Body of pancreas (tissue), 4 donors: ENCODE measurements at regions not wholly inside any gene's neighbourhood (a gene's known extent, or its start where the extent isn't known, plus 50 kb on each side); places are given as distances from the start of the nearest gene placed in this dataset.

ENCODE experiments used
- ATAC-seq: fragments of 150-250 bp; one replicate; pipeline ENCODE4 v1.9.1; 2016
- DNase-seq, 4 donors: peaks; one replicate each; pipeline ENCODE4 v3.0.0-alpha.2; 2019
- H3K27ac ChIP-seq, 4 donors: fragments of 200-600 bp; sonication (generic); 1 replicate in 3 of 4; 2 replicates in 1 of 4; pipeline versions ENCODE4 v1.5.1 to v1.6.1; 2016 to 2019; ENCODE audit warnings: mild to moderate bottlenecking in 1 of 4, mixed read lengths in 1 of 4, moderate library complexity in 1 of 4
- H3K27me3 ChIP-seq, 2 donors: fragments of 200-600 bp; sonication (generic); one replicate each; pipeline ENCODE4 v1.6.0; 2016; ENCODE audit warnings: mild to moderate bottlenecking in 1 of 2
- H3K36me3 ChIP-seq, 2 donors: fragments of 200-600 bp; sonication (generic); replicated peaks in 1 of 2; 2 replicates each; pipeline ENCODE4 v1.5.1; 2016; ENCODE audit warnings: low read depth in 2 of 2; ENCODE audit not compliant: insufficient read depth in 1 of 2
- H3K4me1 ChIP-seq: fragments of 200-600 bp; sonication (generic); one replicate; pipeline ENCODE4 v1.6.0; 2016
- H3K4me3 ChIP-seq, 2 donors: fragments of 200-600 bp; sonication (generic); 1 replicate in 1 of 2; 2 replicates in 1 of 2; pipeline ENCODE4 v1.5.1; 2016 to 2019
- H3K9me3 ChIP-seq, 3 donors: fragments of 200-600 bp; sonication (generic); 1 replicate in 2 of 3; 2 replicates in 1 of 3; pipeline ENCODE4 v1.5.1; 2016
- CTCF ChIP-seq, 7 experiments: fragments of 450-650 bp in 4 of 7; fragments of 200-600 bp in 3 of 7; sonication (generic) in 3 of 7; IDR thresholded peaks; one replicate each; pipeline ENCODE4 v1.5.1; 2016 to 2019; ENCODE audit warnings: antibody characterized with exemption in 7 of 7
- POLR2A ChIP-seq, 3 donors: fragments of 450-650 bp; IDR thresholded peaks; one replicate each; pipeline ENCODE4 v1.6.1; 2016; ENCODE audit warnings: antibody characterized with exemption in 3 of 3, mild to moderate bottlenecking in 2 of 3
- WGBS, 2 donors: methylation state at CpG; one replicate each; pipeline ENCODE4 v1.1.5; 2017; 5-methylcytosine and 5-hydroxymethylcytosine counted together
- intact Hi-C: fragments of 100-400 bp; cut with DNase I; formaldehyde crosslinking; loops from one replicate; pipeline ENCODE4 v1.15.1; 2023

GRCh38 chr10:83564889-83565588, 574.3 kb upstream of the GHITM start:
- Histone ChIP-seq H3K4me1 (no peaks in the 10 kb centered on the region), H3K4me3 (no peak overlapping the region), H3K36me3 (no peaks in the 10 kb centered on the region), H3K27ac (no peak overlapping the region), H3K27me3 (no peaks in the 10 kb centered on the region), H3K9me3 (no peaks in the 10 kb centered on the region)
- DNase-seq (no peak), ATAC-seq (no peak)
- TF ChIP-seq CTCF (IDR thresholded peaks at IDR 0.05) = no peak
- no peak for TF ChIP-seq POLR2A (IDR thresholded peaks at IDR 0.05)
- intact Hi-C loops = no loop called here
- 89 to 91% methylated on average over 32 of the region's 32 CpGs for WGBS, 2 donors

- no peak for TF ChIP-seq CTCF (IDR thresholded peaks at IDR 0.05)
- no peak for TF ChIP-seq POLR2A (IDR thresholded peaks at IDR 0.05)
- 66 to 68% methylated on average over 1 of the region's 1 CpG for WGBS, 2 donors
- Histone ChIP-seq H3K27ac (no peak overlapping the region), H3K27me3 (no peaks in the 10 kb centered on the region), H3K4me1 (no peaks in the 10 kb centered on the region), H3K36me3 (no peaks in the 10 kb centered on the region), H3K4me3 (no peak overlapping the region), H3K9me3 (no peaks in the 10 kb centered on the region)
- ATAC-seq = no peak
- intact Hi-C loops = no loop called here
- no peak for DNase-seq
These were observed 567.3 kb upstream of the GHITM start for GRCh38 chr10:83572036-83572435.

DNA sequence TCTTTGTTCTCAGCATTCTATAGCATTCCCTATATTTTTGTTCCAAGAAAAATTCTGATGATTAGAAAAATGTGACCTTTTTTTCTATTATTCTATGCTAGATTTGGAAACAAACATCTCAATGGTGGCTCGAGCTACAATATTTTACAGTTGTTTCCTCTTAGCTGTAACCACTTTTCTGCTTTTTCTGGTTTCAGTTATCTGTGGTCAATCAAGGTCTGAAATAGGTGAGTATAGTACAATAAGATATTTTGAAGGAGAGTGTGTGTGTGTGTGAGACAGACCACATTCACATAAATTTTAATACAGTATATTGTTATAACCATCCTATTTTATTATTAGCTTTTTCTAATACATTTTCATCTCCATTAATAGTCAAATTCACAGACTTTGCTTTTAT, 564.5 kb upstream of the GHITM start:
- intact Hi-C loops = no loop called here
- 43 to 53% methylated on average over 1 of the region's 1 CpG for WGBS, 2 donors

GRCh38 chr10:83577421-83577820, 561.9 kb upstream of the GHITM start:
- Histone ChIP-seq H3K9me3 (no peaks in the 10 kb centered on the region), H3K4me3 (no peak overlapping the region), H3K27me3 (no peaks in the 10 kb centered on the region), H3K27ac (no peak overlapping the region), H3K4me1 (no peaks in the 10 kb centered on the region), H3K36me3 (no peaks in the 10 kb centered on the region)
- WGBS, 2 donors = 69 to 79% methylated on average over 2 of the region's 2 CpGs
- intact Hi-C loops = no loop called here
- DNase-seq (no peak), ATAC-seq (no peak)
- no peak for TF ChIP-seq POLR2A (IDR thresholded peaks at IDR 0.05)
- TF ChIP-seq CTCF (IDR thresholded peaks at IDR 0.05) = no peak

More for the DNA sequence above, 564.5 kb upstream of the GHITM start:
- no peaks in the 10 kb centered on the region for H3K27me3 ChIP-seq
- ATAC-seq (no peak), DNase-seq (no peak)
- H3K36me3 ChIP-seq = no peaks in the 10 kb centered on the region
- H3K4me3 ChIP-seq = no peak overlapping the region
- H3K9me3 ChIP-seq = no peaks in the 10 kb centered on the region
- H3K4me1 ChIP-seq = no peaks in the 10 kb centered on the region
- no peak for TF ChIP-seq POLR2A (IDR thresholded peaks at IDR 0.05)
- TF ChIP-seq CTCF (IDR thresholded peaks at IDR 0.05) = no peak
- no peak overlapping the region for H3K27ac ChIP-seq

DNA sequence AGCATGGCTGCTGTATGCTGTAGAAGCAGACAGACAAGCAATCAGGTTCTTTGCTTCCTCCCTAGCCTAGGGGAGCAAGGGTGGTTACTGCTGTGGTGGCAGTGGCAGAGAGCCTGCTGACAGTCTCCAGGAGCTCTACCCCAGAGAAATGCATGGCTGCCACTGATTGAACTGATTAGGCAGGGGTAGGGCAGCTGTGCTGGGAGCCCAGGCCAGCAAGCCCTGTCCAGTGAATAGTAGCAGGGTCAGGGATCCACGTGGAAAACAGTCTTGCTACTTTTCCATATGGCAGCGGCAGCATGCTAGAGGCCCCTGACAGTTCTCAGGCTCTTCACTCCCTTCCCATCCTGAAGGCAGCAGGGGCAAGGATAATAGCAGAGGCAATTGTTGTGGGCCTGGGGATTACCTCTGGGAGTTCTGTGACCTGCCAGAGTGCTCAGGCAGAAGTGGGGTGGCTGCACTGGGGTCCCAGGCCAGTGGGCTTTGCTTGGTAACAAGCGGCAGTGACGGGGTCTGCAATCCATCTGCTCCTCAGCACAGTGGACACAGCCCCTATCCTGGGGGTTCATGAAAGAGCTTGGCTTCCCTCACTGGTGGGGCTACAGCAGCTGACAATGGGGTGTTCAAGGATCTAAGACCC, 558.8 kb upstream of the GHITM start:
- ATAC-seq (no peak), DNase-seq (no peak)
- no peak overlapping the region for H3K4me3 ChIP-seq
- no peaks in the 10 kb centered on the region for H3K36me3 ChIP-seq
- H3K9me3 ChIP-seq = no peaks in the 10 kb centered on the region
- 55 to 83% methylated on average over 3 to 4 of the region's 4 CpGs for WGBS, 2 donors
- intact Hi-C loops = no loop called here
- no peaks in the 10 kb centered on the region for H3K4me1 ChIP-seq
- no peak for TF ChIP-seq CTCF (IDR thresholded peaks at IDR 0.05)
- no peak for TF ChIP-seq POLR2A (IDR thresholded peaks at IDR 0.05)
- no peaks in the 10 kb centered on the region for H3K27me3 ChIP-seq
- H3K27ac ChIP-seq = no peak overlapping the region
